Breast epithelium (tissue), 4 donors: ENCODE measurements at regions not wholly inside any gene's neighbourhood (a gene's known extent, or its start where the extent isn't known, plus 50 kb on each side); places are given as distances from the start of the nearest gene placed in this dataset.

Experiments used
- DNase-seq, 2 donors: peaks; one replicate each; pipeline ENCODE4 v3.0.0-alpha.2; 2019; ENCODE audit warnings: low spot score in 2 of 2
- H3K27ac ChIP-seq, 2 donors: fragments of 200-600 bp; sonication (generic) in 1 of 2; one replicate each; pipeline ENCODE4 v1.5.1; 2016 to 2019; ENCODE audit warnings: mild to moderate bottlenecking in 1 of 2
- H3K27me3 ChIP-seq, 2 donors: fragments of 200-600 bp; sonication (generic) in 1 of 2; one replicate each; pipeline versions ENCODE4 v1.5.1 to v1.6.0; 2017 to 2019; ENCODE audit warnings: control low read depth in 1 of 2, mild to moderate bottlenecking in 1 of 2
- H3K36me3 ChIP-seq: fragments of 200-600 bp; one replicate; pipeline ENCODE4 v1.5.1; 2019
- H3K4me1 ChIP-seq, 2 donors: fragments of 200-600 bp; sonication (generic); one replicate each; pipeline ENCODE4 v1.5.1; 2016 to 2019; ENCODE audit warnings: control low read depth in 1 of 2
- H3K4me3 ChIP-seq, 3 donors: fragments of 200-600 bp; sonication (generic); 1 replicate in 2 of 3; 2 replicates in 1 of 3; pipeline ENCODE4 v1.5.1; 2016 to 2019; ENCODE audit warnings: mild to moderate bottlenecking in 3 of 3, moderate library complexity in 2 of 3
- H3K9me3 ChIP-seq, 2 donors: fragments of 200-600 bp; sonication (generic) in 1 of 2; one replicate each; pipeline ENCODE4 v1.5.1; 2016 to 2019; ENCODE audit warnings: control low read depth in 1 of 2
- CTCF ChIP-seq, 3 donors: fragments of 450-650 bp; IDR thresholded peaks; one replicate each; pipeline ENCODE4 v1.5.1; 2016 to 2017; ENCODE audit warnings: antibody characterized with exemption in 3 of 3, mild to moderate bottlenecking in 3 of 3, moderate library complexity in 3 of 3
- POLR2A ChIP-seq: fragments of 450-650 bp; IDR thresholded peaks from one replicate; pipeline ENCODE4 v1.6.1; 2016; ENCODE audit warnings: antibody characterized with exemption, mild to moderate bottlenecking, moderate library complexity
- POLR2AphosphoS5 ChIP-seq, 3 donors: sonication (generic); formaldehyde crosslinking; IDR thresholded peaks; one replicate each; pipeline ENCODE4 v1.6.1; 2017; ENCODE audit warnings: antibody characterized with exemption in 3 of 3
- intact Hi-C: fragments of 100-400 bp; cut with DNase I; formaldehyde crosslinking; loops from one replicate; pipeline ENCODE4 v1.15.1; 2023; ENCODE audit warnings: low total_unique reads

GRCh38 chr5:74396913-74397622, 243.5 kb downstream of the ENC1 start:
- H3K4me1 ChIP-seq, result peaks cover 0 to 3% of the 10 kb centered on the region in 2 donors
- no peaks in the 10 kb centered on the region for H3K36me3 ChIP-seq
- H3K4me3 ChIP-seq, result no peak overlapping the region
- H3K27ac ChIP-seq, result no peak overlapping the region
- no peaks in the 10 kb centered on the region for H3K9me3 ChIP-seq
- DNase-seq, result no peak
- no peaks in the 10 kb centered on the region for H3K27me3 ChIP-seq
- intact Hi-C loops, result no loop called here
- TF ChIP-seq CTCF (IDR thresholded peaks at IDR 0.05), result no peak
- TF ChIP-seq POLR2AphosphoS5 (IDR thresholded peaks at IDR 0.05), result no peak
- TF ChIP-seq POLR2A, result no peak

GRCh38 chr5:74394916-74395880, 245.3 kb downstream of the ENC1 start:
- TF ChIP-seq POLR2A (no peak), CTCF (IDR thresholded peaks at IDR 0.05) (no peak)
- no peaks in the 10 kb centered on the region for H3K9me3 ChIP-seq
- H3K27ac ChIP-seq, result no peak overlapping the region
- DNase-seq, result no peak
- no peak overlapping the region for H3K4me3 ChIP-seq
- H3K4me1 ChIP-seq, result peaks cover 0 to 3% of the 10 kb centered on the region in 2 donors
- H3K36me3 ChIP-seq, result no peaks in the 10 kb centered on the region
- H3K27me3 ChIP-seq, result no peaks in the 10 kb centered on the region
- intact Hi-C loops, result no loop called here

GRCh38 chr5:74394528-74394915, 246.0 kb downstream of the ENC1 start:
- no peaks in the 10 kb centered on the region for H3K36me3 ChIP-seq
- H3K27ac ChIP-seq, result no peak overlapping the region
- intact Hi-C loops, result no loop called here
- no peak overlapping the region for H3K4me3 ChIP-seq
- no peak for TF ChIP-seq POLR2A
- TF ChIP-seq POLR2AphosphoS5 (IDR thresholded peaks at IDR 0.05), result no peak
- TF ChIP-seq CTCF (IDR thresholded peaks at IDR 0.05), result no peak
- H3K9me3 ChIP-seq, result no peaks in the 10 kb centered on the region
- H3K27me3 ChIP-seq, result no peaks in the 10 kb centered on the region
- peaks cover 0 to 3% of the 10 kb centered on the region in 2 donors for H3K4me1 ChIP-seq
- DNase-seq, result no peak

- Histone ChIP-seq H3K36me3 (no peaks in the 10 kb centered on the region), H3K4me3 (no peak overlapping the region), H3K27ac (no peak overlapping the region), H3K4me1 (peaks cover 0 to 3% of the 10 kb centered on the region in 2 donors), H3K9me3 (no peaks in the 10 kb centered on the region), H3K27me3 (no peaks in the 10 kb centered on the region)
- TF ChIP-seq POLR2AphosphoS5 (IDR thresholded peaks at IDR 0.05) (no peak), POLR2A (no peak)
- intact Hi-C loops, result no loop called here
- no peak for DNase-seq
Observed at GRCh38 chr5:74393943-74394342, 246.6 kb downstream of the ENC1 start.

- Histone ChIP-seq H3K36me3 (no peaks in the 10 kb centered on the region), H3K27me3 (no peaks in the 10 kb centered on the region), H3K9me3 (no peaks in the 10 kb centered on the region), H3K27ac (no peak overlapping the region), H3K4me3 (no peak overlapping the region), H3K4me1 (peaks cover 0 to 3% of the 10 kb centered on the region in 2 donors)
- intact Hi-C loops, result no loop called here
- TF ChIP-seq POLR2AphosphoS5 (IDR thresholded peaks at IDR 0.05), result no peak
- no peak for TF ChIP-seq POLR2A
- no peak for TF ChIP-seq CTCF (IDR thresholded peaks at IDR 0.05)
- no peak for DNase-seq
Observed at GRCh38 chr5:74392711-74393351, 247.7 kb downstream of the ENC1 start.
